ENCODE measurements at regions not wholly inside any gene's neighbourhood (a gene's known extent, or its start where the extent isn't known, plus 50 kb on each side); places are given as distances from the start of the nearest gene placed in this dataset.

DNA sequence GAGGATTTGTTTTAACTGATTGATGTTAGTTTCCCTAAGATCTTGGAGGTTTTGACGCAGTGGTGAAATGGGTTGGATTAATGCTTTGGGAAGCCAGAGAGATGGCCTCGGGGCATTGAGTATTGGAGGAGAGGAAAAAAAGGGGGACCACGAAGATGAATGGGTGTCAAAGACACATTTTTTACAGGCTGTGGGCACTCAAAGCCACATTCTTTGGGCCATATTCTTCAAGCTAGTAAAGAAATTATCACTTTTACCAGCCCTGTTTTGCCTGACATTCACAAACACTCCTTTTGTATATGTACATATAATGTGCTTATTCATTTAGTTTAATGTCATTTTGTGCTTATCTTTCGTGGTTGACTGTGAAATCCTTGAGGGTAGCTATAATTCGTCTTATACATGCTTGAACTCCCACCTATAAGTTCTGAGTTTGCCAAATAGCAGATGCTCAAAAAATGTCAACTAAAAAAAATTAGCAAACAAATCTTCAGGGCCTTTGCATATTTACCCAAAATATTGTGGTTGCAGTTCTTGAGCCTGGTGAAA, 146.3 kb downstream of the ARL6IP6 start:
- Histone ChIP-seq H3K27ac (no peak overlapping the region), H3K27me3 (replicated peaks in 1 of 7) (no peaks in the 10 kb centered on the region), H3K9me3 (peaks cover 0 to 29% (median 20%) of the 10 kb centered on the region in 8 donors), H3K4me1 (no peaks in the 10 kb centered on the region), H3K4me3 (no peak overlapping the region), H3K36me3 (no peaks in the 10 kb centered on the region)
- no peak for DNase-seq
- intact Hi-C loops (cut with DNase I; ENCODE audit: low total_unique reads): no loop called here
- no peak for TF ChIP-seq POLR2AphosphoS5 (IDR thresholded peaks at IDR 0.05)
- TF ChIP-seq POLR2A (IDR thresholded peaks at IDR 0.05): no peak
- TF ChIP-seq, protein P1, sequence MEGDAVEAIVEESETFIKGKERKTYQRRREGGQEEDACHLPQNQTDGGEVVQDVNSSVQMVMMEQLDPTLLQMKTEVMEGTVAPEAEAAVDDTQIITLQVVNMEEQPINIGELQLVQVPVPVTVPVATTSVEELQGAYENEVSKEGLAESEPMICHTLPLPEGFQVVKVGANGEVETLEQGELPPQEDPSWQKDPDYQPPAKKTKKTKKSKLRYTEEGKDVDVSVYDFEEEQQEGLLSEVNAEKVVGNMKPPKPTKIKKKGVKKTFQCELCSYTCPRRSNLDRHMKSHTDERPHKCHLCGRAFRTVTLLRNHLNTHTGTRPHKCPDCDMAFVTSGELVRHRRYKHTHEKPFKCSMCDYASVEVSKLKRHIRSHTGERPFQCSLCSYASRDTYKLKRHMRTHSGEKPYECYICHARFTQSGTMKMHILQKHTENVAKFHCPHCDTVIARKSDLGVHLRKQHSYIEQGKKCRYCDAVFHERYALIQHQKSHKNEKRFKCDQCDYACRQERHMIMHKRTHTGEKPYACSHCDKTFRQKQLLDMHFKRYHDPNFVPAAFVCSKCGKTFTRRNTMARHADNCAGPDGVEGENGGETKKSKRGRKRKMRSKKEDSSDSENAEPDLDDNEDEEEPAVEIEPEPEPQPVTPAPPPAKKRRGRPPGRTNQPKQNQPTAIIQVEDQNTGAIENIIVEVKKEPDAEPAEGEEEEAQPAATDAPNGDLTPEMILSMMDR (IDR thresholded peaks at IDR 0.05 in 8 of 11, conservative IDR thresholded peaks at IDR 0.05 in 3 of 11): no peak
- WGBS, 5 donors: 63 to 75% (median 72%) methylated on average over 5 of the region's 5 CpGs

DNA sequence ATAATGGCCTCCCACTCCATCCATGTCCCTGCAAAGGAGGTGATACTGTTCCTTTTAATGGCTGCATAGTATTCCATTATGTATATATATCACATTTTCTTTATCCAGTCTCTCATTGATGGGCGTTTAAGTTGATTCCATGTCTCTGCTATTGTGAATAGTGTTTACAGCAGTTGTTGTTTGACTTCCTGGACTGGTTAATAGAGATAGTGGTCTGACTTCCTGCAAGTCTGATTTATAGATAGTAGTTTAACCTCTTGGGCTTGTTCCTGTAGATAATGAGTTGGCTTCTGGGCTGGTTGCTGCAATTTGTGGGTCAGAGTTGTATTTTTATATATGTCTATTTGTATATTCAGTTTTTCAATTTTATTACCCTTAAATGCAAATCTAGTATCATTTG, 145.4 kb downstream of the ARL6IP6 start:
- H3K27ac ChIP-seq: no peak overlapping the region
- no peak overlapping the region for H3K4me3 ChIP-seq
- peaks cover 0 to 29% (median 20%) of the 10 kb centered on the region in 8 donors for H3K9me3 ChIP-seq
- intact Hi-C loops (cut with DNase I; ENCODE audit: low total_unique reads): no loop called here
- no peaks in the 10 kb centered on the region for H3K36me3 ChIP-seq
- H3K4me1 ChIP-seq: no peaks in the 10 kb centered on the region
- WGBS, 5 donors: 69 to 88% (median 76%) methylated on average over 1 of the region's 1 CpG
- no peak for DNase-seq
- H3K27me3 ChIP-seq (replicated peaks in 1 of 7): no peaks in the 10 kb centered on the region
- TF ChIP-seq, protein P1 (IDR thresholded peaks at IDR 0.05 in 8 of 11, conservative IDR thresholded peaks at IDR 0.05 in 3 of 11): no peak
- TF ChIP-seq POLR2AphosphoS5 (IDR thresholded peaks at IDR 0.05) (no peak), POLR2A (IDR thresholded peaks at IDR 0.05) (no peak)

DNA sequence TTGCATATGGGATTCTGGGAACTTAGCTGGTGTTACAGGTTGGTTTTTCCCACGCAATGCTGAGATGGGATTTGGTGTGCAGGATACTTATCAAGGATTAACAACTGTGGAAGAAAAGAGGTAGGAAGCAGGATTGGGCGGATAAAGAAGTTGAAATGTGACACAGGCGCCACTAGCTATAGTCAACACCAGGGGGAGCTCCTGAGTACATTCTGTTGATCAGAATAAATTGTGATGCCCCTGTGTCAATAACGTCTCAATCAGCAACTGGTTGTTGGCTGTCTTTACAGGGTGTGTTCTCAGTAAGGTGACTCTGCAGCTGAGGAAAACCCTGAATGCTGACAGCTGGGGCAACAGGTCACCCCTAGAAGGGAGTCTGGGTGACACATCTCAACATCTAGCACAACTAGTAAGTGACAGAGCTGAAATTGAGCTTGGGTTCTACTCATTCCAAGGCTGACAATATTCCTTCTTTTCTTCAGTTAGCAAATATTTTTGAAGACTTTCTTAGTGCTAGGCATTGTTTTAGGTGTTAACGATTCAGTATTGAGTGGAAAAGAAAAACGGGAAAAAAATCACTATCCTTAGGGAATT, 143.0 kb downstream of the ARL6IP6 start:
- DNase-seq: no peak
- H3K27me3 ChIP-seq (replicated peaks in 1 of 7): no peaks in the 10 kb centered on the region
- TF ChIP-seq POLR2A (IDR thresholded peaks at IDR 0.05) (no peak), POLR2AphosphoS5 (IDR thresholded peaks at IDR 0.05) (no peak)
- TF ChIP-seq, protein P1 (IDR thresholded peaks at IDR 0.05 in 8 of 11, conservative IDR thresholded peaks at IDR 0.05 in 3 of 11): peak in 10 of 11 experiments; percentile 9 to 63 (median 48)
- H3K27ac ChIP-seq: no peak overlapping the region
- H3K9me3 ChIP-seq: peaks cover 0 to 29% (median 20%) of the 10 kb centered on the region in 8 donors
- intact Hi-C loops (cut with DNase I; ENCODE audit: low total_unique reads): no loop called here
- no peaks in the 10 kb centered on the region for H3K36me3 ChIP-seq
- WGBS, 5 donors: 68 to 84% (median 80%) methylated on average over 6 of the region's 6 CpGs
- no peaks in the 10 kb centered on the region for H3K4me1 ChIP-seq
- H3K4me3 ChIP-seq: no peak overlapping the region

DNA sequence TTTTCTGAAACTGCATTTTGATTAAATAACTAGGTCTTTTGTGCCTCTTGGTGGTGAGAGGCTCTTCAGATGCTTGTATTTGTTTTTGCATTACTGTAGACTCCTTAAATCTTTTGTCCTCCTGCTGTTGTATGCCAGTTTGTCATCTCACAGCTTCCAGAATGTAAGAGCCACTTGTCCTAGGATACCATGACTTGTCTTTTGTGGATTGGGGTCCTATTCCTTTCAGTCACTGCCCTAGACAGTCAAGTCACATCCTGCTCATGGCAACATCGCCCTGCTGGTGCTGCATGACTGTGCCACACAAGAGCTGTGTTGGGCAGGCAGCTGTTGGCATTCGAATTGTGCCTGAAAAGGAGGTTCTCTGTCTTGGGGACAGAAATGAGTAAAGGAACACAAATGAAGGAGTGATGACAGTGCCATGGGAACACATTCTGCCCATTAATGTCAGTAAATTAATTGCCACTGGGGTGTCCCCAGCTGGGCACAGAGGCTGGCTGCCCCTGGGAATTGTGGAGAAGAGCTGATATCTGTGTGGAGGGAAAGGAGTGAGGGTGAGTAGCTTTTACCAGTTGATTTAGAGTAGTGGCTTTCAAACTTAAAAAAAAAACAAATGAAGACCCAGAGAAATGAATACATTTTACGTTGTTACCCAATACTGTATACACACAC, 140.3 kb downstream of the ARL6IP6 start:
- TF ChIP-seq, protein P1 (IDR thresholded peaks at IDR 0.05 in 8 of 11, conservative IDR thresholded peaks at IDR 0.05 in 3 of 11): no peak
- TF ChIP-seq POLR2A (IDR thresholded peaks at IDR 0.05): no peak
- TF ChIP-seq POLR2AphosphoS5 (IDR thresholded peaks at IDR 0.05): no peak
- Histone ChIP-seq H3K27me3 (replicated peaks in 1 of 7) (no peaks in the 10 kb centered on the region), H3K27ac (no peak overlapping the region), H3K36me3 (no peaks in the 10 kb centered on the region), H3K4me3 (no peak overlapping the region), H3K9me3 (peaks cover 0 to 25% (median 13%) of the 10 kb centered on the region in 8 donors), H3K4me1 (no peaks in the 10 kb centered on the region)
- WGBS, 5 donors: 73 to 91% (median 77%) methylated on average over 3 of the region's 3 CpGs
- intact Hi-C loops (cut with DNase I; ENCODE audit: low total_unique reads): no loop called here
- DNase-seq: no peak

All from spleen (tissue), 11 donors.